ENCODE measurements at regions not wholly inside any gene's neighbourhood (a gene's known extent, or its start where the extent isn't known, plus 50 kb on each side); places are given as distances from the start of the nearest gene placed in this dataset.

- Histone ChIP-seq H3K27ac (no peak overlapping the region), H3K4me1 (no peaks in the 10 kb centered on the region), H3K4me3 (replicated peaks in 1 of 3) (no peak overlapping the region), H3K9me3 (no peaks in the 10 kb centered on the region), H3K36me3 (no peaks in the 10 kb centered on the region), H3K27me3 (no peaks in the 10 kb centered on the region)
- intact Hi-C loops (cut with DNase I) = no loop called here
- no peak for TF ChIP-seq POLR2A (IDR thresholded peaks at IDR 0.05)
- no peak for TF ChIP-seq CTCF (IDR thresholded peaks at IDR 0.05)
- no peak for DNase-seq
Measured at GRCh38 chr2:41061356-41061755, 609.5 kb upstream of the SLC8A1 start.

GRCh38 chr2:41062336-41062735 lies 610.4 kb upstream of the SLC8A1 start:
- H3K4me1 ChIP-seq = no peaks in the 10 kb centered on the region
- H3K4me3 ChIP-seq (replicated peaks in 1 of 3) = no peak overlapping the region
- TF ChIP-seq POLR2A (IDR thresholded peaks at IDR 0.05) (no peak), CTCF (IDR thresholded peaks at IDR 0.05) (no peak)
- 94 to 97% methylated on average over 1 of the region's 1 CpG for WGBS, 2 donors
- no peak overlapping the region for H3K27ac ChIP-seq
- H3K27me3 ChIP-seq = no peaks in the 10 kb centered on the region
- intact Hi-C loops (cut with DNase I) = no loop called here
- no peaks in the 10 kb centered on the region for H3K36me3 ChIP-seq
- no peaks in the 10 kb centered on the region for H3K9me3 ChIP-seq
- DNase-seq = no peak

GRCh38 chr2:41066168-41066567 lies 614.3 kb upstream of the SLC8A1 start:
- H3K27ac ChIP-seq = no peak overlapping the region
- 73 to 79% methylated on average over 2 of the region's 2 CpGs for WGBS, 2 donors
- H3K27me3 ChIP-seq = no peaks in the 10 kb centered on the region
- DNase-seq = no peak
- intact Hi-C loops (cut with DNase I) = no loop called here
- no peaks in the 10 kb centered on the region for H3K36me3 ChIP-seq
- H3K9me3 ChIP-seq = no peaks in the 10 kb centered on the region
- TF ChIP-seq CTCF (IDR thresholded peaks at IDR 0.05) (no peak), POLR2A (IDR thresholded peaks at IDR 0.05) (no peak)
- no peaks in the 10 kb centered on the region for H3K4me1 ChIP-seq
- H3K4me3 ChIP-seq (replicated peaks in 1 of 3) = no peak overlapping the region

- intact Hi-C loops (cut with DNase I) = no loop called here
- DNase-seq = no peak
- TF ChIP-seq POLR2A (IDR thresholded peaks at IDR 0.05) = no peak
- no peak for TF ChIP-seq CTCF (IDR thresholded peaks at IDR 0.05)
- Histone ChIP-seq H3K9me3 (no peaks in the 10 kb centered on the region), H3K4me3 (replicated peaks in 1 of 3) (no peak overlapping the region), H3K27ac (no peak overlapping the region), H3K27me3 (no peaks in the 10 kb centered on the region), H3K4me1 (no peaks in the 10 kb centered on the region), H3K36me3 (no peaks in the 10 kb centered on the region)
- 86 to 87% methylated on average over 3 of the region's 3 CpGs for WGBS, 2 donors
Measured at GRCh38 chr2:41068740-41069139, 616.9 kb upstream of the SLC8A1 start.

GRCh38 chr2:41078341-41078740 lies 626.5 kb upstream of the SLC8A1 start:
- H3K4me3 ChIP-seq (replicated peaks in 1 of 3) = no peak overlapping the region
- 95 to 96% methylated on average over 1 of the region's 1 CpG for WGBS, 2 donors
- no peaks in the 10 kb centered on the region for H3K27me3 ChIP-seq
- H3K4me1 ChIP-seq = no peaks in the 10 kb centered on the region
- intact Hi-C loops (cut with DNase I) = no loop called here
- H3K9me3 ChIP-seq = no peaks in the 10 kb centered on the region
- no peak for DNase-seq
- TF ChIP-seq POLR2A (IDR thresholded peaks at IDR 0.05) (no peak), CTCF (IDR thresholded peaks at IDR 0.05) (no peak)
- H3K27ac ChIP-seq = no peak overlapping the region
- H3K36me3 ChIP-seq = no peaks in the 10 kb centered on the region

Measured in thyroid gland (tissue), 4 donors.